Activated B cell treated with CpG ODN at 0.5 μM for 24 hours (primary cell): ENCODE measurements at regions not wholly inside any gene's neighbourhood (a gene's known extent, or its start where the extent isn't known, plus 50 kb on each side); places are given as distances from the start of the nearest gene placed in this dataset.

ENCODE experiments used
- ATAC-seq: fragments of 200-7000 bp; cut with Tn5 transposase; one replicate; pipeline ENCODE4 v1.10.0; 2021; ENCODE audit warnings: low read depth, mild to moderate bottlenecking, moderate library complexity
- CTCF ChIA-PET: fragments of 350-600 bp; sonication (Branson Sonifier 250); formaldehyde crosslinking; loops from one replicate; lab custom pipeline; 2021; ENCODE audit warnings: antibody characterized with exemption; lab: Charles Lee
- POLR2A ChIA-PET: fragments of 350-600 bp; sonication (Branson Sonifier 250); formaldehyde crosslinking; loops from one replicate; lab custom pipeline; 2021; ENCODE audit warnings: antibody characterized with exemption; lab: Charles Lee
- DNase-seq: peaks from one replicate; pipeline ENCODE4 v3.0.0; 2022
- H3K27ac Mint-ChIP-seq: one replicate; pipeline ENCODE4 v1.8.0; 2020; ENCODE audit warnings: mixed read lengths
- H3K27me3 Mint-ChIP-seq: one replicate; pipeline ENCODE4 v1.8.0; 2021; ENCODE audit warnings: mixed read lengths
- H3K36me3 Mint-ChIP-seq: one replicate; pipeline ENCODE4 v1.8.0; 2021; ENCODE audit warnings: low read depth, mixed read lengths
- H3K4me1 Mint-ChIP-seq: one replicate; pipeline ENCODE4 v1.8.0; 2021; ENCODE audit warnings: mixed read lengths
- H3K4me3 Mint-ChIP-seq: one replicate; pipeline ENCODE4 v1.8.0; 2020; ENCODE audit warnings: mild to moderate bottlenecking, mixed read lengths
- H3K9me3 Mint-ChIP-seq: one replicate; pipeline ENCODE4 v1.8.0; 2020; ENCODE audit warnings: mixed read lengths
- intact Hi-C: fragments of 100-400 bp; cut with micrococcal nuclease; formaldehyde crosslinking; loops from one replicate; pipeline ENCODE4 v1.15.1; 2024
- TF ChIP-seq, protein P1 (sequence below): fragments of 200-600 bp; IDR thresholded peaks from one replicate; pipeline ENCODE4 v1.8.0; 2022; ENCODE audit warnings: antibody characterized with exemption, mild to moderate bottlenecking

DNA sequence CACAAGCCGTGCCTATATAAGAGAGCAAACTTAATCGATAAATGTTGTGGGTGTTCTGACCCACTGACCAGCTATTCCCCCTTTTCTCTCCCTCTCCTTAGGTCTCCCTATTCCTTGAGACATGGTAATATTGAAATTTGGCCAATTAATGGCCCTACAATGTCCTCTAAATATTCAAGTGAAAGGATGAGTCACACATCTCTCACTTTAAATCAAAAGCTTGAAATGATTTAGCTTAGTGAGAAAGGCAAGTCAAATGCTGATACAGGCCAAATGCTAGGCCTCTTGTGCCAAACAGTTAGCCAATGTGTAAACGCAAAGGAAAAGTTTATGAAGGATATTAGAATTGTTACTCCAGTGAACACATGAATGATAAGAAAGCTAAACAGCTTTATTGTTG is 102.2 kb upstream of the CPNE8 start:
- no peak overlapping the region for H3K27ac Mint-ChIP-seq
- H3K4me3 Mint-ChIP-seq: no peak overlapping the region
- intact Hi-C loops: no loop called here
- ATAC-seq (no peak), DNase-seq (no peak)
- TF ChIP-seq, protein P1, sequence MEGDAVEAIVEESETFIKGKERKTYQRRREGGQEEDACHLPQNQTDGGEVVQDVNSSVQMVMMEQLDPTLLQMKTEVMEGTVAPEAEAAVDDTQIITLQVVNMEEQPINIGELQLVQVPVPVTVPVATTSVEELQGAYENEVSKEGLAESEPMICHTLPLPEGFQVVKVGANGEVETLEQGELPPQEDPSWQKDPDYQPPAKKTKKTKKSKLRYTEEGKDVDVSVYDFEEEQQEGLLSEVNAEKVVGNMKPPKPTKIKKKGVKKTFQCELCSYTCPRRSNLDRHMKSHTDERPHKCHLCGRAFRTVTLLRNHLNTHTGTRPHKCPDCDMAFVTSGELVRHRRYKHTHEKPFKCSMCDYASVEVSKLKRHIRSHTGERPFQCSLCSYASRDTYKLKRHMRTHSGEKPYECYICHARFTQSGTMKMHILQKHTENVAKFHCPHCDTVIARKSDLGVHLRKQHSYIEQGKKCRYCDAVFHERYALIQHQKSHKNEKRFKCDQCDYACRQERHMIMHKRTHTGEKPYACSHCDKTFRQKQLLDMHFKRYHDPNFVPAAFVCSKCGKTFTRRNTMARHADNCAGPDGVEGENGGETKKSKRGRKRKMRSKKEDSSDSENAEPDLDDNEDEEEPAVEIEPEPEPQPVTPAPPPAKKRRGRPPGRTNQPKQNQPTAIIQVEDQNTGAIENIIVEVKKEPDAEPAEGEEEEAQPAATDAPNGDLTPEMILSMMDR: no peak
- H3K27me3 Mint-ChIP-seq: no peaks in the 10 kb centered on the region
- no peaks in the 10 kb centered on the region for H3K36me3 Mint-ChIP-seq
- no peaks in the 10 kb centered on the region for H3K4me1 Mint-ChIP-seq
- ChIA-PET POLR2A (no interaction called here), CTCF (no interaction called here)
- no peaks in the 10 kb centered on the region for H3K9me3 Mint-ChIP-seq

DNA sequence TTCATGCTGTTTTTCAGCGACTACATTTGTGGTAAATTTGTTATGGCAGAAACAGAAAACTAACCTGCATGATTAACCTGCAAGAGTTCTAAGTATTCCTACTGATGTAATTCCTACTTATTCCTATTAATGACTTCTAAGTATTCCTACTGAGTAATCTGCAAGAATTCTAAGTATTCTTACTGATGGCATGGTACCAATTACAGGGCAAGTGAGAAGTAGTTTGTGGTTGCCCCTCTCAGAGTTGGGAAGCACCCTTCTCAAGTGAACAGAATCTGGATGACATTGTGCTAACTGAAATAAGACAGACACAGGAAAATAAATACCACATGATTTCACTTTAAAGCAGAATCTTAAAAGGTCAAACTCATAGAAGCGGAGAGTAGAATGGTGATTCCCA is 100.9 kb upstream of the CPNE8 start:
- DNase-seq: no peak
- Mint-ChIP-seq H3K36me3 (no peaks in the 10 kb centered on the region), H3K27ac (no peak overlapping the region), H3K4me1 (no peaks in the 10 kb centered on the region), H3K9me3 (no peaks in the 10 kb centered on the region), H3K4me3 (no peak overlapping the region), H3K27me3 (no peaks in the 10 kb centered on the region)
- no peak for ATAC-seq
- TF ChIP-seq, protein P1: no peak
- ChIA-PET POLR2A (no interaction called here), CTCF (no interaction called here)
- intact Hi-C loops: no loop called here

DNA sequence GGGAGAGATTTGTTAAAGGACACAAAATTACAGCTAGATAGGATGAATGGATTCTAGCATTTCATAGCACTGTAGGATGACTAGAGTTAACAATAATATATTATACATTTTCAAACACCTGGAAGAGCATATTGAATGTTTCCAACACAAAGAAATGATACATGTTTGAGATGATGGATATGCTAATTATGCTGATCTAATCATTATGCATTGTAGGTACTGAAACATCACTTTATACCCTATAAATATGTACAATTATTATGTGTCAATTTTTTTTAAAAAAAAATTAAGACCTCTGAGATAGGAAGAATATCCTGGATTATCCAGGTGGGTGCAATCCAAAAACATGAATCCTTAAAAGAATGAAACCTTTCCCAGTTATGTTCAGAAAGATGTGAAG is 100.3 kb upstream of the CPNE8 start:
- H3K27ac Mint-ChIP-seq: no peak overlapping the region
- H3K4me3 Mint-ChIP-seq: no peak overlapping the region
- ATAC-seq: no peak
- intact Hi-C loops: no loop called here
- no peaks in the 10 kb centered on the region for H3K9me3 Mint-ChIP-seq
- no peaks in the 10 kb centered on the region for H3K4me1 Mint-ChIP-seq
- DNase-seq: no peak
- H3K36me3 Mint-ChIP-seq: no peaks in the 10 kb centered on the region
- no peaks in the 10 kb centered on the region for H3K27me3 Mint-ChIP-seq
- TF ChIP-seq, protein P1: no peak
- ChIA-PET CTCF (no interaction called here), POLR2A (no interaction called here)

DNA sequence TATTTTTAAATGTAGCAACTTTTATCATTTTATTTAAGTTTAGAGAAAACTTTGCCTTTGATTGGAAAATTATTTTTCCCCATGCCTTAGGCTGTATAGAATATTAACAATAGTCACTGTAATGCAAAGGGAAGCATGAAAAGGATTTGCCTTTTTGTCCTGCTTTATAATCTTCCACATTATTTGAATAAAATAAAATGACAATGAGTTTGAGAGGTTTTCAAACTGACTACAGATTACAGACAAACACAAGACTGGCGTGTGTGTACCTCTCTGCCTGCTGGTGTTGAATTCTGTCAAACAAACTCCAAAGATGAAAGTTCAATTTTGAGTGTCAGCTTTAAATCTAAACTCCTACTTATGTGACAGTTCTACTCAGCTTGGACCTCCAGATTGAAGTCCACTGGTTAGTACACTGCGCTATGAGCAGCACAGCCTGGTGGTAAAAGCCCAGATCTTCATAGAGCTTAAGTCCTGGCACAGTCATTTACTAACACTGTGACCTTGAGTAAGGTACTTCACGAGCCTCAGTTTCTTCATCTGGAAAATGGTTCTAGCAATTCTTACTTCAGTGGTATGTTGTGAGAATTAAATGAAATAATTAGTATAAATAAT is 98.3 kb upstream of the CPNE8 start:
- Mint-ChIP-seq H3K36me3 (no peaks in the 10 kb centered on the region), H3K27ac (no peak overlapping the region), H3K4me1 (no peaks in the 10 kb centered on the region), H3K9me3 (no peaks in the 10 kb centered on the region), H3K27me3 (no peaks in the 10 kb centered on the region), H3K4me3 (no peak overlapping the region)
- POLR2A ChIA-PET: no interaction called here
- TF ChIP-seq, protein P1: no peak
- intact Hi-C loops: no loop called here
- CTCF ChIA-PET: no interaction called here
- DNase-seq: no peak
- ATAC-seq: no peak

DNA sequence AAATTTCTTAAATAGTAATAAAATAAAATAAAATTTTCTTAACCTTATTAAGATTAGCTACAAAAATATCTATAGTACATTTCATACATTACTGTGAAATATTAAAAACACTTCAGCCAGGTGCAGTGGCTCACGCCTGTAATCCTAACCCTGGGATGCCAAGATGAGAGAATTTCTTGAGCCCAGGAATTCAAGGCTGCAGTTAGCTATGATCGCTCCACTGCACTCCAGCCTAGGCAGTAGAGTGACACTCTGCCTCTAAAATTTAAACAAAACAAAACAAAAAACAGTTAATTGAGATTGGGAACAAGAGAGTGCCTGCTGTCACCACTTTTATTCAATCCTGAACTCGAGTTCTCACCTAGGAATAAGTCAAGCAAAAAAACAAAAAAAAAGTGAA is 95.0 kb upstream of the CPNE8 start:
- CTCF ChIA-PET: no interaction called here
- no peak for DNase-seq
- no peaks in the 10 kb centered on the region for H3K36me3 Mint-ChIP-seq
- H3K4me1 Mint-ChIP-seq: no peaks in the 10 kb centered on the region
- H3K9me3 Mint-ChIP-seq: peaks cover 5% of the 10 kb centered on the region
- no peaks in the 10 kb centered on the region for H3K27me3 Mint-ChIP-seq
- TF ChIP-seq, protein P1: no peak
- no peak overlapping the region for H3K27ac Mint-ChIP-seq
- POLR2A ChIA-PET: no interaction called here
- ATAC-seq: no peak
- H3K4me3 Mint-ChIP-seq: no peak overlapping the region
- intact Hi-C loops: no loop called here
